Uterus (tissue), 2 donors: ENCODE measurements at regions not wholly inside any gene's neighbourhood (a gene's known extent, or its start where the extent isn't known, plus 50 kb on each side); places are given as distances from the start of the nearest gene placed in this dataset.

ENCODE experiments used
- CTCF ChIP-seq, 4 experiments: fragments of 200-600 bp in 2 of 4; fragments of 450-650 bp in 2 of 4; sonication (generic) in 2 of 4; IDR thresholded peaks; one replicate each; pipeline ENCODE4 v1.5.1; 2016 to 2019; ENCODE audit warnings: antibody characterized with exemption in 4 of 4, mild to moderate bottlenecking in 2 of 4, moderate library complexity in 1 of 4
- POLR2A ChIP-seq, 2 donors: fragments of 450-650 bp; IDR thresholded peaks; one replicate each; pipeline ENCODE4 v1.6.1; 2016; ENCODE audit warnings: antibody characterized with exemption in 2 of 2, mild to moderate bottlenecking in 1 of 2, moderate library complexity in 1 of 2

GRCh38 chr6:15166121-15166520 is 79.7 kb upstream of the JARID2 start:
- TF ChIP-seq POLR2A (IDR thresholded peaks at IDR 0.05) = no peak
- TF ChIP-seq CTCF (IDR thresholded peaks at IDR 0.05) = no peak
